Fibroblast of skin of back (primary cell): ENCODE measurements at regions not wholly inside any gene's neighbourhood (a gene's known extent, or its start where the extent isn't known, plus 50 kb on each side); places are given as distances from the start of the nearest gene placed in this dataset.

Experiments used
- DNase-seq: peaks from one replicate; pipeline ENCODE4 v3.0.0-alpha.2; 2013

DNA sequence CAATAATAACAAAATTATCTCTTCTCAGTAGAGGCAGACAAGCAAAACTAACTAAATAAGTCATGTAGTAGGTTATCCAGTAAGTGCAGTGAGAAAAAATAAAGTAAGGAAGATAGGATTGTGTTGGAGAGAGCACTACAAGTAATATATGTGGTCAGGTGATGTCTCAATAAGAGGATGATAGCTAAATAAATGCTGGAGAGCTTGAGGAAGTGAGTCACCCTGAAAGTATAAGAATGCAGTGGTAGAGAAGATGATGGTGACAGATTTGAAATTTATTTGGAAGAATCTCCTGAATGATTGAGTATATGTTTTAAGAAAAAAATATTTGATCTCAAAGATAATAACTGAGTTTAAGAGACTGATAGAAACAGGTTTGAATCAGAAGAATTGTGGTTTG, 152.2 kb upstream of the PRR20A start:
- DNase-seq = no peak

GRCh38 chr13:57003682-57004081, 137.0 kb upstream of the PRR20A start:
- no peak for DNase-seq

DNA sequence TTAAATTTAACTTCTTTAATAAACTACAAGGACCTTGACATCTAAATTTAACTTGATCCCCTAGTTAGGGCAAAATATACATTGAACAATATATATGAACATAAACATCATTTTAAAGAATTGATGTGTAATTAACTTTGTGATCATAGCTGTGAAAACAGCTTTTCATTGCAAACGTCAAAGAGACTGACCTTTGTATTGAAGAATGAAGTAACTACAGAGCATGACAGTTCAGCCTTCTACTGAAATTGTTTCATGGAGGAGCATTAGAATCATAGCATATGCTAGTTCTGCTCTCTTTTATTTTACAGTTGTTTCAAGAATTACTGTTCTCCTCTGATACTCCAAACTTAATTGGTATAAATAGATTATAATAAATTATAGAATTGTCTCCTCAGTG, 123.4 kb upstream of the PRR20A start:
- no peak for DNase-seq

- DNase-seq = no peak
These were observed 121.8 kb upstream of the PRR20A start for GRCh38 chr13:57018915-57019314.

GRCh38 chr13:57030671-57031070, 110.0 kb upstream of the PRR20A start:
- no peak for DNase-seq

DNA sequence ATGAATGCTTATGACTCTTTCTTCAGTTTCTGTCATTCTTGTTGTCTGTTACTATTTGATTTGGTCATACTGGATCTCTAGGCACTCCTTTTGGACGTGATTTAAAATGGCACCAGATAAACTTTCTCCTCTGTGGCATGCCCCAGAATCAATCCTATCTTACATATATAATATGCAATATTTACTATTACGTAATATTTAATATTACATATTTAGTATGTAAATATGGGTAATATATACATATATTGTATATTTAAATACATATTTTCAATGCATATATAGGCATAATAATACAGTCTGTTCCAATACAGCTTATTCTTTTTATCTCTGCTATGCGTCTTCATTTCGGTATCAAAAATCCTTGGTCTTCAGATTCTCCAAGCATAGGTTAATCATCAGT, 104.4 kb upstream of the PRR20A start:
- no peak for DNase-seq

DNA sequence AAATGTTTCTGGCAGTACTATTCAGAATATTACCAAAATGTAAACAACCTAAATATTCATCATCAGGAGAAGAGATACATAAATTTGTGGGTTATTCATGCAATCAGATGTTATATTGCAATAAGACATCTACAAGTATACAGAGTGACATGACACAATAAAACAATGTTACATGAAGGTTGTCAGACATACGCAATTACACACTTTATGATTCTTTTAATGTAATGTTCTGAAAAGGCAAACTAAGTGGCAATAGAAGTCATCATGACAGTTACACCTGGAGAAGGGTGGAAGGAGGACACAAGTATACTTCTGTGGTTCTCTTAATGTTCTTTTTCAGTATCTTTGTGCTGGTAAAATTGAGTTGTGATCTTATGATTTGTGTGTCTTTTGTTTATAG, 95.8 kb upstream of the PRR20A start:
- no peak for DNase-seq

- DNase-seq = no peak
These were observed 94.7 kb upstream of the PRR20A start for GRCh38 chr13:57045826-57046546.

DNA sequence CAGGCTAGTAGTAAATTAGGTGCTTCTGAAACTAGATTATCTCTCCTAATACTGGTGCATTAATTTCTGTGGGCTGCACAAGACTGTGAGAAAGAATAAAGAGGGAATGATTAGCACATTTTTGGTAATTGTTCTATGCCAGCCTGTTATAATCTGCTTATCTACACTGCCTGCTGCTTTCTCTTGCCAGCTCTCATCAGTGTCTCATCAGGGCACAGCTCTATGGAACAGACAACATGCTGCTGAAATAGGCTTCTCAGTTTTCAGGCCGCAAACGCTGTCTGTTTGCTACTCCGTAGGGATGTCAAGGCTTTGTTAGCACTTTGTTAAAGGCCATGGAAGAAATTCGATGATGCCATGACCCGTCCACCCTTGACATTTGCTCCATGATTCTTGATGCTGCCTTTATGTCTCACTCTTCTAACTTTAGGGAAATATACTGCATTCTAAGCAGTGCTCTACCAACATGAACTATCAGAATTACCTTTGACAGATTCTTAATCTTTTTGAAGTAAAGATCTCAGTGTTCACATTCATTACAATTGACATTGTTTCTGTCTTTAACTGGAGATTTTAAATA, 84.0 kb upstream of the PRR20A start:
- DNase-seq = no peak

DNA sequence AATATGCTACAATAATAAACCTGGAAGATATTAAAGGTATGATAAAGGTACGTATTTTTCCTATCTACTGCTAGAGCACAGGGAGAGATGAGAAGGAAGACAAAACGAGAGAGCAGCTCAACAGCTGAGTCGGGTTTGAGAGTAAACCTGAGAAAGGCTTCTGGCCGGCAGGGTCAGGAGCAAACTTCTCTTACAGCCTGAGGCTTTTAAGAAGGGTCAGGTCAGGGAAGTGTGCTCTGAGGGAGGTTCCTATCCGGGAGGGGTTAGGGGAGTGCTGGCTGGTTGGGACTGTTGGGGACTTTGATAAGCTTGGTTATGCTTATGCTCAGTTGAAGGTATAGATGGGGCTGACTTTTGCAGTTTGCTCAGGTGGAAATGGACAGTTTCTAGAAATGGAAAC, 77.7 kb upstream of the PRR20A start:
- no peak for DNase-seq

- DNase-seq = no peak
These were observed 66.7 kb upstream of the PRR20A start for GRCh38 chr13:57073983-57074382.

GRCh38 chr13:57075588-57075987, 65.1 kb upstream of the PRR20A start:
- DNase-seq = no peak

DNA sequence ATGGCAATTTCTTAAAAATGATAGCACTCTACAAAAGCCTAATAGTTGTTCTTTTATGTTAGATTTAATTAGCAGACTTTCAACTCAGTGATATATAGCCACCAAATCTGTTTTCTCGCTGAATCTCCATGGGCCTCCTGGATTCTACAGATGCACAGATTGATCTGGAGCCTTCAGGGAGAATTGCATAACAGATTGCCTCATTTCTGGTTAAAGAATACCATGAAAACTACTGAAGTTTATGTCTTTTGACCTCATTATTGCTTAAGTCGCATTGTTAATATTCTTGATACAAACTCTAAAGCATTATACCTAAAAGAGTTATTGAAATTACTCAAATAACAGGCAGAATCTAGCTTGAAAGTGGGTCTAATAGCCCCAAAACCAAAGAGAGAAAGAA, 53.7 kb upstream of the PRR20A start:
- DNase-seq = no peak
